Fibroblast of upper back skin (primary cell): ENCODE measurements at regions not wholly inside any gene's neighbourhood (a gene's known extent, or its start where the extent isn't known, plus 50 kb on each side); places are given as distances from the start of the nearest gene placed in this dataset.
A peak's percentile ranks its signal among the peaks of the same experiment; 100 is the strongest.

ENCODE experiments used
- DNase-seq: peaks from one replicate; pipeline ENCODE4 v3.0.0-alpha.2; 2013

- no peak for DNase-seq
Measured at GRCh38 chr2:163541943-163542342, 193.9 kb downstream of the FIGN start.

- no peak for DNase-seq
Measured at GRCh38 chr2:163541495-163541894, 194.3 kb downstream of the FIGN start.

GRCh38 chr2:163528640-163529217 lies 207.1 kb downstream of the FIGN start:
- DNase-seq = no peak

GRCh38 chr2:163527381-163527780 lies 208.4 kb downstream of the FIGN start:
- DNase-seq = no peak

- no peak for DNase-seq
Measured at GRCh38 chr2:163518762-163519161, 217.0 kb downstream of the FIGN start.

GRCh38 chr2:163515836-163516235 lies 220.0 kb downstream of the FIGN start:
- DNase-seq = no peak

- DNase-seq = no peak
Measured at GRCh38 chr2:163505281-163505680, 230.5 kb downstream of the FIGN start.

- DNase-seq = no peak
Measured at GRCh38 chr2:163493359-163494298, 242.2 kb downstream of the FIGN start.

- no peak for DNase-seq
Measured at GRCh38 chr2:163491850-163492249, 244.0 kb downstream of the FIGN start.

GRCh38 chr2:163490281-163490680 lies 245.5 kb downstream of the FIGN start:
- no peak for DNase-seq

- DNase-seq = no peak
Measured at GRCh38 chr2:163481515-163481914, 254.3 kb downstream of the FIGN start.

GRCh38 chr2:163479599-163479998 lies 256.2 kb downstream of the FIGN start:
- no peak for DNase-seq

- no peak for DNase-seq
Measured at GRCh38 chr2:163475815-163476214, 260.0 kb downstream of the FIGN start.

- DNase-seq = no peak
Measured at GRCh38 chr2:163474889-163475288, 260.9 kb downstream of the FIGN start.

GRCh38 chr2:163474319-163474744 lies 261.5 kb downstream of the FIGN start:
- no peak for DNase-seq

GRCh38 chr2:163471947-163472346 lies 263.9 kb downstream of the FIGN start:
- peak; percentile 54 for DNase-seq

GRCh38 chr2:163469561-163469962 lies 266.2 kb downstream of the FIGN start:
- peak; percentile 17 for DNase-seq

GRCh38 chr2:163467251-163467630 lies 268.6 kb downstream of the FIGN start:
- DNase-seq = peak; percentile 1

- peak; percentile 14 for DNase-seq
Measured at GRCh38 chr2:163466331-163467250, 269.2 kb downstream of the FIGN start.

GRCh38 chr2:163465440-163465839 lies 270.4 kb downstream of the FIGN start:
- no peak for DNase-seq

- no peak for DNase-seq
Measured at GRCh38 chr2:163463411-163463810, 272.4 kb downstream of the FIGN start.

GRCh38 chr2:163462993-163463392 lies 272.8 kb downstream of the FIGN start:
- no peak for DNase-seq

GRCh38 chr2:163459986-163460385 lies 275.8 kb downstream of the FIGN start:
- DNase-seq = no peak
